RWPE2 (cell line): ENCODE measurements at regions not wholly inside any gene's neighbourhood (a gene's known extent, or its start where the extent isn't known, plus 50 kb on each side); places are given as distances from the start of the nearest gene placed in this dataset.

Experiments used
- ATAC-seq: fragments of 200-7000 bp; cut with Tn5 transposase; 3 replicates; pipeline ENCODE4 v1.9.1; 2021; ENCODE audit warnings: low read depth
- DNase-seq: peaks from one replicate; pipeline ENCODE4 v3.0.0-alpha.2; 2020; ENCODE audit warnings: low spot score
- H3K27ac ChIP-seq: fragments of 450-650 bp; 2 replicates; pipeline ENCODE4 v1.5.1; 2017; ENCODE audit warnings: mild to moderate bottlenecking; ENCODE audit not compliant: poor library complexity, severe bottlenecking
- H3K27me3 ChIP-seq: fragments of 250-450 bp; sonication (Bioruptor Pico); 2 replicates; pipeline ENCODE4 v1.5.1; 2021; ENCODE audit warnings: mild to moderate bottlenecking, moderate library complexity; ENCODE audit not compliant: insufficient read depth, poor library complexity, severe bottlenecking
- H3K36me3 ChIP-seq: fragments of 250-450 bp; sonication (Bioruptor Pico); 2 replicates; pipeline ENCODE4 v1.5.1; 2020; ENCODE audit warnings: low read depth, mild to moderate bottlenecking, moderate library complexity
- H3K4me1 ChIP-seq: fragments of 250-450 bp; sonication (Bioruptor Pico); 2 replicates; pipeline ENCODE4 v1.5.1; 2021; ENCODE audit warnings: mild to moderate bottlenecking, moderate library complexity; ENCODE audit not compliant: insufficient read depth, poor library complexity, severe bottlenecking
- H3K4me3 ChIP-seq: fragments of 250-450 bp; sonication (Bioruptor Pico); 2 replicates; pipeline ENCODE4 v1.5.1; 2021; ENCODE audit warnings: mild to moderate bottlenecking, moderate library complexity; ENCODE audit not compliant: severe bottlenecking
- H3K9me3 ChIP-seq: fragments of 250-450 bp; sonication (Bioruptor Pico); 2 replicates; pipeline ENCODE4 v1.5.1; 2021; ENCODE audit warnings: mild to moderate bottlenecking, moderate library complexity; ENCODE audit not compliant: severe bottlenecking
- TF ChIP-seq, protein P1 (sequence below): fragments of 450-650 bp; IDR thresholded peaks from one replicate; pipeline ENCODE4 v1.5.1; 2017; ENCODE audit warnings: mild to moderate bottlenecking, moderate library complexity; ENCODE audit not compliant: poor library complexity, severe bottlenecking

DNA sequence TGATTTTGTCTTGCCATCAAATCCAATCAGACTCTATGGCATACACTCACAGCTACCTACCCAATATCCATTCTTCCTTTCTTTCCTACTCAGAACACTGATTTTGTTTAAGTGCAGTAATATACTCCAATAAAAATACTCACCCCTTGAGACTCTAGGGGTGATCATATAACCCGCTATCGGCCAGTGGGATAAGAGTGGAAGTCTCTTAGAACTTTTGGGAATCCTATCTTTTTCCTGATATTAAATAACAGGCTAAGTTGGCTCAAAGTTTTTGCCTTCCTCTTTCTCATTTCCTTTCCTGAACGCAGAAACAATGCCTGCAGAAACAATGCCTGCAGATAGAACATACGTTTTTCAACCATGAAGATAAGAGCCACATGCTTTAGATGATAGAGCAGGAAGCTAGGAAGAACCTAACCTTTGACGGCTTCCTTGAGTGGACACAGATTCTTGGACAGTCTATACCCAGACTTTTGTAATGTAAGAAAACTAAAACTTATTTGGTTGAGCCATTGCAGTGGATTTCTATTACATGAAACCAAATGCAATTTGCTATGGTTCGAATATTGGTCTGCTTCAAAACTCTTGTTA is 373.8 kb downstream of the STIM2 start:
- Histone ChIP-seq H3K27me3 (no peaks in the 10 kb centered on the region), H3K4me1 (no peaks in the 10 kb centered on the region), H3K9me3 (no peaks in the 10 kb centered on the region), H3K36me3 (no peaks in the 10 kb centered on the region), H3K27ac (no peak overlapping the region), H3K4me3 (no peak overlapping the region)
- TF ChIP-seq, protein P1, sequence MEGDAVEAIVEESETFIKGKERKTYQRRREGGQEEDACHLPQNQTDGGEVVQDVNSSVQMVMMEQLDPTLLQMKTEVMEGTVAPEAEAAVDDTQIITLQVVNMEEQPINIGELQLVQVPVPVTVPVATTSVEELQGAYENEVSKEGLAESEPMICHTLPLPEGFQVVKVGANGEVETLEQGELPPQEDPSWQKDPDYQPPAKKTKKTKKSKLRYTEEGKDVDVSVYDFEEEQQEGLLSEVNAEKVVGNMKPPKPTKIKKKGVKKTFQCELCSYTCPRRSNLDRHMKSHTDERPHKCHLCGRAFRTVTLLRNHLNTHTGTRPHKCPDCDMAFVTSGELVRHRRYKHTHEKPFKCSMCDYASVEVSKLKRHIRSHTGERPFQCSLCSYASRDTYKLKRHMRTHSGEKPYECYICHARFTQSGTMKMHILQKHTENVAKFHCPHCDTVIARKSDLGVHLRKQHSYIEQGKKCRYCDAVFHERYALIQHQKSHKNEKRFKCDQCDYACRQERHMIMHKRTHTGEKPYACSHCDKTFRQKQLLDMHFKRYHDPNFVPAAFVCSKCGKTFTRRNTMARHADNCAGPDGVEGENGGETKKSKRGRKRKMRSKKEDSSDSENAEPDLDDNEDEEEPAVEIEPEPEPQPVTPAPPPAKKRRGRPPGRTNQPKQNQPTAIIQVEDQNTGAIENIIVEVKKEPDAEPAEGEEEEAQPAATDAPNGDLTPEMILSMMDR: no peak
- DNase-seq (no peak), ATAC-seq (no peak)

DNA sequence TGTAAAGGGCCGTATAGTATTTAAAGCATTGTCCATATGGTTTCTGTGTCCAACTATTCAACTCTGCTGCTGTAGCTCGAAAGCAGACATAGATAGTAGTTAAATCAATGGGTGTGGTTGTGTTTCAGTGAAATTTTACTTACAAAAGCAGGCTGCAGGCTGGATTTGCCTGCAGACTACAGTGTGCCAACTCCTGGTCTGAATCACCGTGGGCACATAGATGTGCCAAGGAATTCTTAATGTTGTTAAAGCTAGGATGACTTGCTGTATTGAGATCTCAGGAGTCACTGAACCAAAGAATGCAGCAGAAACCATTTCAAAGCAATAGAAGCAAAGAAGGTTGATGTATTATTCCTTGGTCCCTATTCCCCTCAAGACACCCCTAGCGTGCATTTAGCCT is 379.0 kb downstream of the STIM2 start:
- no peak for DNase-seq
- TF ChIP-seq, protein P1: no peak
- Histone ChIP-seq H3K4me3 (no peak overlapping the region), H3K9me3 (no peaks in the 10 kb centered on the region), H3K27me3 (no peaks in the 10 kb centered on the region), H3K4me1 (no peaks in the 10 kb centered on the region), H3K36me3 (no peaks in the 10 kb centered on the region), H3K27ac (no peak overlapping the region)
- no peak for ATAC-seq

DNA sequence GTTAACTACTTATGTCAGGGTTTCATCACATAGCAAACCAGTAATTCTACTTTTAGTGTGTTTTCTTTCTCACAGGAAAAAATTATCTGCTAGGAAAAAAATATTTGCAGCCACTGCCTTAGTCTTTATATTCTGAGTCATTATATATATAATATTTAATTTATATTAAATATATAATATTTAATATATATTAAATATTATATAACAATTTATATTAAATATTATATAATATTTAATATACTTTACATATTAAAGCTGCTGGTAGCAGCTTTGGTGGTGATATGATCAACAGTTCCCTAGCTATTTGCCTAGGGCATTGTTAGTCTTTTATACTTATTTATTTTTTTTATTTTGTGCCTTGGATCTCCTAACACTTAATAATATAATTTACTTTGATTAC is 381.6 kb downstream of the STIM2 start:
- Histone ChIP-seq H3K4me3 (no peak overlapping the region), H3K27me3 (no peaks in the 10 kb centered on the region), H3K27ac (no peak overlapping the region), H3K9me3 (no peaks in the 10 kb centered on the region), H3K36me3 (no peaks in the 10 kb centered on the region), H3K4me1 (no peaks in the 10 kb centered on the region)
- ATAC-seq (no peak), DNase-seq (no peak)
- TF ChIP-seq, protein P1: no peak

DNA sequence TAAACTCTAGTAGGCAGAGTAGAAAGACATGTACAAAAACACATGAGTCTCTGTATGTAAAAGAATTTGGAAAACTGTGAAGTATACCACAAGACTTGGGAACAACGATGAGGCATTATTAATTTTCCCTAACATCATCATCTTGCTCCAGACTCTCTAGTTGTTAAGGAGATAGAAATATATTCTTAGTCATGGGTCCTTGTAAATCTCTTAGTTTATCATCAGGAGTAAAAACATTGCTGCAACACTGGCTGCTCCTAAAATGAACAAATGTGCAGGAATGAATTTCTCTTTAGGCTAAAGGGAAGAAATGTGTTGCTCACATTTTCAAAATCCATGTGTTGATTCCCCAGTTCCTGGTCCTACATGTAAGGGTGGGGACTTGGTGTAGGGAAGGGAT is 384.6 kb downstream of the STIM2 start:
- Histone ChIP-seq H3K9me3 (no peaks in the 10 kb centered on the region), H3K27me3 (no peaks in the 10 kb centered on the region), H3K36me3 (no peaks in the 10 kb centered on the region), H3K4me1 (no peaks in the 10 kb centered on the region), H3K27ac (no peak overlapping the region), H3K4me3 (no peak overlapping the region)
- ATAC-seq: no peak
- TF ChIP-seq, protein P1: no peak
- DNase-seq: no peak

DNA sequence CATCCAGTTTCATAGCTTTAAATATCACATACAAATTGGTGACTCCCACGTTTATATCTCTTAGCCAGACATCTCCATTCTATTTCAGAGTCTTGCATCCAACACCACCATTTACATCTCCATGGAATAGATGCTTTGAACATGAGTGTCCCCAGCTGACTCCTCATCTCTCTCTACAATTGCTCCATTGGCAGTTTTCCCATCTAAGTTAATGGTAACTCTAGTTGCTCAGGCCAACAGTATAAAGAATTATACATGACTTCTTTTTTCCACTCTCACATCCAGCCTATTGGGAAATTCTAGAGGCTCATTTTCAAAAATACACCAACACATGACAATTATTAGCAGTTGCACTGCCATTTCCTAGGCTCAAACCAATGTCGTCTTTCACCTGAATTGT is 388.2 kb downstream of the STIM2 start:
- no peak for ATAC-seq
- H3K4me1 ChIP-seq: no peaks in the 10 kb centered on the region
- TF ChIP-seq, protein P1: no peak
- H3K4me3 ChIP-seq: no peak overlapping the region
- no peaks in the 10 kb centered on the region for H3K27me3 ChIP-seq
- no peak overlapping the region for H3K27ac ChIP-seq
- DNase-seq: no peak
- no peaks in the 10 kb centered on the region for H3K36me3 ChIP-seq
- no peaks in the 10 kb centered on the region for H3K9me3 ChIP-seq
